DND-41 (cell line): ENCODE measurements at regions not wholly inside any gene's neighbourhood (a gene's known extent, or its start where the extent isn't known, plus 50 kb on each side); places are given as distances from the start of the nearest gene placed in this dataset.

Source experiments
- ATAC-seq: fragments of 200-7000 bp; cut with Tn5 transposase; 3 replicates; pipeline ENCODE4 v1.9.1; 2021; ENCODE audit warnings: low read depth; ENCODE audit not compliant: insufficient read depth
- DNase-seq: peaks from one replicate; pipeline ENCODE4 v3.0.0-alpha.2; 2020
- H2AFZ ChIP-seq: 2 replicates; pipeline ENCODE4 v1.6.0; 2012; ENCODE audit warnings: low read depth, low read length
- H3K27ac ChIP-seq: 2 replicates; pipeline ENCODE4 v1.5.1; 2012; ENCODE audit warnings: low read length, inconsistent platforms
- H3K27me3 ChIP-seq: fragments of 200-600 bp; sonication (generic); 2 replicates; pipeline ENCODE4 v1.6.0; 2012; ENCODE audit warnings: low read length, mild to moderate bottlenecking, inconsistent platforms; ENCODE audit not compliant: insufficient read depth, poor library complexity
- H3K36me3 ChIP-seq: 2 replicates; pipeline ENCODE4 v1.5.1; 2012; ENCODE audit warnings: low read length, inconsistent platforms; ENCODE audit not compliant: insufficient read depth
- H3K4me1 ChIP-seq: 2 replicates; pipeline ENCODE4 v1.5.1; 2012; ENCODE audit warnings: mild to moderate bottlenecking, low read length; ENCODE audit not compliant: insufficient read depth
- H3K4me2 ChIP-seq: 2 replicates; pipeline ENCODE4 v1.6.0; 2012; ENCODE audit warnings: mild to moderate bottlenecking, moderate library complexity, low read length, inconsistent platforms; ENCODE audit not compliant: insufficient read depth
- H3K4me3 ChIP-seq, 2 experiments: fragments of 200-600 bp in 1 of 2; shearing (Covaris generic) in 1 of 2; 2 replicates each; pipeline ENCODE4 v1.5.1; 2012 to 2016; ENCODE audit warnings: inconsistent platforms in 2 of 2, low read length in 2 of 2, mild to moderate bottlenecking in 2 of 2, low read depth in 1 of 2, moderate library complexity in 1 of 2
- H3K79me2 ChIP-seq: 2 replicates; pipeline ENCODE4 v1.6.0; 2012; ENCODE audit warnings: low read length, inconsistent platforms; ENCODE audit not compliant: insufficient read depth
- H3K9ac ChIP-seq: 2 replicates; pipeline ENCODE4 v1.6.0; 2012; ENCODE audit warnings: low read depth, mild to moderate bottlenecking, inconsistent platforms, low read length, moderate library complexity
- H3K9me3 ChIP-seq: 2 replicates; pipeline ENCODE4 v1.5.1; 2012; ENCODE audit warnings: low read length, moderate library complexity, mild to moderate bottlenecking, inconsistent platforms; ENCODE audit not compliant: insufficient read depth, severe bottlenecking
- H4K20me1 ChIP-seq: 2 replicates; pipeline ENCODE4 v1.6.0; 2012; ENCODE audit warnings: low read length; ENCODE audit not compliant: insufficient read depth
- EZH2 ChIP-seq: IDR thresholded peaks from 3 replicates; pipeline ENCODE4 v1.6.1; 2012; ENCODE audit warnings: borderline replicate concordance, low read depth, mild to moderate bottlenecking, moderate library complexity, low read length, inconsistent platforms; ENCODE audit not compliant: severe bottlenecking
- TF ChIP-seq, protein P1 (sequence below): IDR thresholded peaks from 2 replicates; pipeline ENCODE4 v1.5.1; 2012; ENCODE audit warnings: borderline replicate concordance, low read length, moderate library complexity, mild to moderate bottlenecking; ENCODE audit not compliant: poor library complexity, severe bottlenecking; ENCODE audit errors: extremely low read depth

DNA sequence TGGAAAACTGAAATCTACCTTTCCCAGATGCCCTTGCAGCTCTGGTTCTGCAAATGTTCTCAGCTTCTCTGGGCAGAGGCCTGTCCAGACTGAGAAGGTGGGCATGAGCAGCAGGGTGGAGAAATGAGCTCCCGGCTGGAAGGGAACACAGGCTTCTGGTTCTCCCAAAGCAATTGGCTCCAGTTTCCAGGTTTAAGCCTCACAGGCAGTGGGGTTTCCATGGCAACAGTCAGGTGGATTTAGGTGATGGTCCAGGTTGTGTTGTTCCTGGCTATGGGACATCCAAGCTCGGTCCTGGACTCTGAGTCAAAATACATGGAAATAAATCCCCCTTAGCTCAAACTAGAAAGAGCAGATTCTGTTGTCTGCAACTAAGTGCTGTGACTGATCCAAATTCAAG lies 94.6 kb upstream of the IQSEC1 start:
- DNase-seq (no peak), ATAC-seq (no peak)
- Histone ChIP-seq H3K4me3 (no peak overlapping the region), H3K79me2 (no peaks in the 10 kb centered on the region), H3K9ac (no peak overlapping the region), H3K9me3 (no peaks in the 10 kb centered on the region), H3K4me2 (no peak overlapping the region), H2AFZ (no peak overlapping the region), H3K36me3 (no peaks in the 10 kb centered on the region), H4K20me1 (0 out of 2 replicates have a peak, but pooled peaks cover 6% of the 10 kb centered on the region), H3K27me3 (no peaks in the 10 kb centered on the region), H3K27ac (no peak overlapping the region), H3K4me1 (no peaks in the 10 kb centered on the region)
- TF ChIP-seq EZH2, result no peak
- TF ChIP-seq, protein P1, sequence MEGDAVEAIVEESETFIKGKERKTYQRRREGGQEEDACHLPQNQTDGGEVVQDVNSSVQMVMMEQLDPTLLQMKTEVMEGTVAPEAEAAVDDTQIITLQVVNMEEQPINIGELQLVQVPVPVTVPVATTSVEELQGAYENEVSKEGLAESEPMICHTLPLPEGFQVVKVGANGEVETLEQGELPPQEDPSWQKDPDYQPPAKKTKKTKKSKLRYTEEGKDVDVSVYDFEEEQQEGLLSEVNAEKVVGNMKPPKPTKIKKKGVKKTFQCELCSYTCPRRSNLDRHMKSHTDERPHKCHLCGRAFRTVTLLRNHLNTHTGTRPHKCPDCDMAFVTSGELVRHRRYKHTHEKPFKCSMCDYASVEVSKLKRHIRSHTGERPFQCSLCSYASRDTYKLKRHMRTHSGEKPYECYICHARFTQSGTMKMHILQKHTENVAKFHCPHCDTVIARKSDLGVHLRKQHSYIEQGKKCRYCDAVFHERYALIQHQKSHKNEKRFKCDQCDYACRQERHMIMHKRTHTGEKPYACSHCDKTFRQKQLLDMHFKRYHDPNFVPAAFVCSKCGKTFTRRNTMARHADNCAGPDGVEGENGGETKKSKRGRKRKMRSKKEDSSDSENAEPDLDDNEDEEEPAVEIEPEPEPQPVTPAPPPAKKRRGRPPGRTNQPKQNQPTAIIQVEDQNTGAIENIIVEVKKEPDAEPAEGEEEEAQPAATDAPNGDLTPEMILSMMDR, result no peak

DNA sequence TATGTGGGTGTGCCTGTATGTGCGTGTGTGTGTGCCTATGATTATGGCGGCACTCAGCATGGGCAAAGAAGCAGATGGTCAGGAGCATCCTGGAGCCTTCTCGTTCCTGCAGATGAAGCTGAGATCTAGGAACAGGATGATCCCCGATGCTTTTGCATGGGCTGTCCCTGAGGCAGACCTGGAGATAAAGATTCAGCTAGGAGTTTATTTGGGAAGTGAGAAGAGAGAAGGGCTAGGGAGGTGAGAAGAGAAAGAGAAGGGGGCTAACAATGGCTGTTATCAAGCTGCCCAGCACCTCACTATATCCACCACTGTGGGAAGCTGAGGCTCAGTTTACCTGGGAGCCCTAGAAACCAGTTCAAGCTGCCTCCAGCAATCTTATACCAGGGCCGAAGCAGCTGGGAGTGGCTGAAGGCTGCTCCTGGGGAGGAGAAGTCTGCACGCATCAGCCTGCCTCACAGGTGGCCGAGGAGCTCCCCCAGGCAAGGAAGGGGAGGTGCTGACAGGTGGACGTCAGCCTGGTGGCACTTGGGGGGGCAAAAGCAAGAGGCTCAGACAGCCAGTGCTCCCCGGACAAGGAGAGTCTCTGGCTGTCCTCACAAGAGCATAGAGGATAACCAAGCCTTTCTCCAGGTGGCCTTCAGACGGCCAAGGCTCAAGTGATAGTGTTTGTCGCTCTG lies 94.0 kb upstream of the IQSEC1 start:
- no peaks in the 10 kb centered on the region for H3K4me1 ChIP-seq
- H3K4me3 ChIP-seq, result no peak overlapping the region
- H3K9me3 ChIP-seq, result no peaks in the 10 kb centered on the region
- ATAC-seq (no peak), DNase-seq (no peak)
- no peak overlapping the region for H3K4me2 ChIP-seq
- H2AFZ ChIP-seq, result no peak overlapping the region
- H3K79me2 ChIP-seq, result no peaks in the 10 kb centered on the region
- H3K36me3 ChIP-seq, result no peaks in the 10 kb centered on the region
- 0 out of 2 replicates have a peak, but pooled peaks cover 6% of the 10 kb centered on the region for H4K20me1 ChIP-seq
- no peak overlapping the region for H3K27ac ChIP-seq
- TF ChIP-seq, protein P1, result no peak
- no peak for TF ChIP-seq EZH2
- no peak overlapping the region for H3K9ac ChIP-seq
- no peaks in the 10 kb centered on the region for H3K27me3 ChIP-seq

DNA sequence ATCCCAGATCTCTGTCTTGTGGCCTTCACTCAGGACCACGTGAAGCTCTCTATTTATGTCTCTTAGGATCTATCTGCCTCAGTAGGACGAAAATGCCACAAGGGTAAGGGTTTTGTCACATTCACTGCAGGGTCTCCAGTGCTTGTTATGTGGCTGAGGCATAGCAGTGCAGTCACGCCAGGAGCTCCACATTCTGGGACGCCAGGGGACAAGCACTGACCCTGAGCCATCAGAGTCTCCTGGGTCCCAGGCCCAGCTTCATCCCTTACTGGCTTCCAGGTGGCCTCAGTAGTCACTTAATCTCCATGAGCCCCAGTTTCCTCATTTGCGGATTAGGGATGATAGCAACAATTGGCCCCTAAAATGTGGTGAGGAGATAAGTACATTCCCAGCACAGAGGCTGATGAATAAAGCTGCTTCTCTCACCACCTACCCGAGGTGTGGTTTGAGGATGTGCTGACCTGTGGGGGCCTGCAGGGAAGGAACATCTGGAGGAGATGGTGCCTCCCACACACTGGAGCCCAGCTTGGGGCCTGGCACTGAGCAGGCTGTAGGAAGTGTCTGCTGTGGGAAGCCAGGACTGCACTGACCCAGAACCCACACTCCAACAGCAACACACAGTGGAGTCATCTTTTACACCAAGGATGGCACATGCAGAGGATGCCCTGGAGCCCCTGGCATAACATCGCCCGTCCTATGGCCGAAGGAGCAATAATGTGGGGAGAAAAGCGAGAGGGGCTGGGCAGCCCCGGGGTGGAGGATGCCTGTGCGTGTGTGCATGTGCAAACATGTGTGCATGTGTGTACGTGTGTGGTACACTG lies 93.2 kb upstream of the IQSEC1 start:
- Histone ChIP-seq H3K79me2 (no peaks in the 10 kb centered on the region), H3K9ac (no peak overlapping the region), H3K4me2 (no peak overlapping the region), H4K20me1 (0 out of 2 replicates have a peak, but pooled peaks cover 6% of the 10 kb centered on the region), H3K4me3 (no peak overlapping the region), H3K27me3 (no peaks in the 10 kb centered on the region), H3K9me3 (no peaks in the 10 kb centered on the region), H3K36me3 (no peaks in the 10 kb centered on the region), H2AFZ (no peak overlapping the region), H3K27ac (no peak overlapping the region), H3K4me1 (no peaks in the 10 kb centered on the region)
- DNase-seq (no peak), ATAC-seq (no peak)
- TF ChIP-seq, protein P1, result no peak
- no peak for TF ChIP-seq EZH2
